ENCODE measurements at regions not wholly inside any gene's neighbourhood (a gene's known extent, or its start where the extent isn't known, plus 50 kb on each side); places are given as distances from the start of the nearest gene placed in this dataset.

- TF ChIP-seq TAF7 (optimal IDR thresholded peaks at IDR 0.05; ENCODE audit: borderline replicate concordance, low read depth, low read length) (no peak), YY1 (IDR thresholded peaks at IDR 0.05; ENCODE audit: low read depth, low read length) (no peak), EP300 (IDR thresholded peaks at IDR 0.05; ENCODE audit: borderline replicate concordance in 1 of 2, low read depth in 2 of 2, low read length in 2 of 2) (no peak)
Measured at GRCh38 chr6:66913657-66914056, 1206.6 kb upstream of the EYS start (continued).

Data from H1 (cell line).